HG03432 (cell line): ENCODE measurements at regions not wholly inside any gene's neighbourhood (a gene's known extent, or its start where the extent isn't known, plus 50 kb on each side); places are given as distances from the start of the nearest gene placed in this dataset.

Experiments used
- ATAC-seq: cut with Tn5 transposase; IDR thresholded peaks from one replicate; pipeline ENCODE4 v1.9.1; 2021; ENCODE audit warnings: mild to moderate bottlenecking, moderate library complexity; ENCODE audit not compliant: unreplicated experiment

DNA sequence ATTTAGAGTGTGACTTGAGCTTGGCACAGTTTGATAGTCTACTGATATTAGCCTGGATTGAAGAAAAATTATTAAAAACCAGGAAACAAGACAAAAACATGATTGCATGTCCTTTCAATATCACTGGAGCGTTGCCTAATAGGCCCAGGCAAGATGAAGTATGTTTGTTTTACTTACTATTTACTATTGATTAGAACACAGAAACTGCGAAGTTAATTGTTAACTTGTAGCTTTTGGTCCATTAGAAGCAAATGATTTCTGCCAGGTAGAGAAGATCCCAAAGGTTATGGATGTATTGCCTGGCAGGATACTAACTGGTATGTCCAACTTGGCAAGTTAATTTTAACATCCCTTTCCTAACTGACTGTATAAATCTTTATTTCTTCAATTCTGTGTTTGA is 268.9 kb downstream of the ETNK1 start:
- no peak for ATAC-seq

DNA sequence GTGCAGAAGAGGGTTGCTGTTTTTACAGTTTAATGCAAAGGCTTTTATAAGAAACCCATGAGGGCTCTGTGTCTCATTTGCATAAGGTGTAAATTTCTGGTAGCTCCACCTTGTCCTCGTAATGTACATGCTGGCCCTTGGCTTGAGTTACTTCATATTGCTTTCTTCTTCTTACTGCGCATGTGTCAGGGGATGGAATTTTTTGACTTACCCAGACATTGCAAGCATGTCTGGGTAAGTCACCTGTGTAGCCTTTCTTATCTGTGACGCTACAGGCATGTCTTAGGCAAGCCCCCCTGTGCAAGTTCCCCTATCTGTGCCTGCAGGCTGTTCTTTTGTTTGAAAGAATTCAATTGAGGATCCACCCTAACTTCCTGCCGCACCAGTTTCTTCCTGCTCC is 274.2 kb downstream of the ETNK1 start:
- no peak for ATAC-seq

DNA sequence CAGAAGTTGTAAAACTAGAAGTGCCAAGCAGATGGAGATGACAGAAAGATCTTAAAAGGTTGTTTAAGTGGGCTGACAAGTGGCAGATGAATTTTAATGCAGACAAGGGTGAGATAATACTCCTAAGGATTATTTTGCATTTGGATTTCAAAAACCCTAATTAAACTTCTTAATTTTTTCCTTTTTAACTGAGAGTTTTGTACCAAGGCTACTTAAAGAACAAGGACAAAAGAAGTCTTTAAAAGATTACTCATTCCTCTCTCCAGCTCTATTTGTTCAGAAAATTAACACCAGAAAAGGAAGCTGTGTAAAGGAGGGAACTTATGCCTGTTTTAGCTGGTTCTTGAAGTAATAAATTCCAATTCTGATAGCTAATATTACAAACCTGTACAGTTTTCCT is 275.4 kb downstream of the ETNK1 start:
- no peak for ATAC-seq

DNA sequence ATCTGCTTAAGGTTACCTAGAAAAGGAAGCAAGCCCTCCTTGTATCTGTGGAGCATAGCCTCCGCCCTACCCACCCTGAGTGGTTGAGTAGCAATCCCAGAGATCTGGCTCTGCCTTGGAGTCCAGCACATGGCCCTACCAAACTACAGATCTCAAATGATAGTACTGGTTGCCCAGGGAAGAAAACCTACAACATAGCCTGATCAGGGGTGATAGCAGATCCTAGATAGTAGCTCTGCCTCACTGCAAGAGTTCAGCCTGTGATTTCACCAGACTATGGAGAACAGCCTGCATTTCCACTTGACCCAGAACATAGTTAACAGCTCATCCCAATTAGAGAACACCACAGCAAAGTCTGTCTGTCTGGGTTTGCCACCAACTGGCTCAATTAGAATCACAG is 279.5 kb downstream of the ETNK1 start:
- no peak for ATAC-seq

DNA sequence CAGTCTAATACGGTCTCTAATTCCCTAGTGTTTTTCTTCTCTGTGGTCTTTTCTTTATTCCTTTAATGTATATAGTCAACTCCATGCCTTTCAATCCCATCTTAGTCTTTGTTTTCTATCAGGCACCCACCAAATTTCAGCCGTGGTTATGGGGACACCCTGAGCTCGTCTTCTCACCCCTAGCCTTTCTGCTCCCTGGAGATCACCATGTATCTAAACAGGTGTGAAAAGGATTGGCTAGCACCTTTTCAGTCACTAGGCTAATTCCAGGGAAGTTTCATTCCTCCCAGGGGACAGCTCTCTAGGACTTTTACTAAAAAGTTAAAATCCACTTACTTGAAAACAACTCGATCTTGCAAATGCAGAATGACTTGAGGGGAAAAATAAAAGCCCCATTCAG is 291.3 kb downstream of the ETNK1 start:
- ATAC-seq = no peak

DNA sequence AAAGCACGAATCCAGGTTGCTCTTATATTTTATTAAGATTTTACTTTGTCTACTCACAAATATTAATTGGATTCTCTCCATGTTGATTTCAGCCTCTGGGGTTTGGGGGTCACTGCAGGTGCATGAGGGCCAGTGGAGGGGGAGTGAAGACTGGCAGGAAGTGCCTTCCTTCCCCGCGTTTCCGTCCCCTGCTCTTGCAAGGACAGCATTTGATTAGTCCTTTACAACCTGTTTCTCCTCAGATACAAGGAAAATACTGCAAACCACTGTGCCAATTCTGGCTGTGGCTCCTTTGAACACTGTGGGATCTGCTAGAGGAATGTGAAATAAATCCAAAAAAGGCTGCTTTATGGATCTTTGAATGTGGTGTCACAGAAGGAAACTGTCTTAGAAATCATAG is 291.8 kb downstream of the ETNK1 start:
- ATAC-seq = no peak

DNA sequence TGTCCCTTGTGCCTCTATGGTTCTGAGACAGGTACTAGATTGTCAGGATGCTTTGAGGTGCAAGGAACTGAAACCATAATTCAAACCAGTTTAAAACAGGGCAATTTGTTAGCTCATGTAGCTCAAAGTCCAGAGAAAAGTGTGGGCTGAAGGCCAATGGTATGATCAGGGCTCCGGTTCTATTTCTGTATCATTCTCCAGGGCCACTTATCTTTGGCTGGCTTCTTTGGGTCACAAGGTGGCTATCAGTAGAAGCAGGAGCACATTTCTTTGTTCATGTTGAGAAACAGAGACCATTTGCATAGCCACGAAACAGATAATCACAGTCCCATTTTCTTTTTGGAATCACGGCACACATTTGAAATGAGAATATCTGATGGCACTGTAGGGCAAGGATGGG is 294.9 kb downstream of the ETNK1 start:
- ATAC-seq = no peak

DNA sequence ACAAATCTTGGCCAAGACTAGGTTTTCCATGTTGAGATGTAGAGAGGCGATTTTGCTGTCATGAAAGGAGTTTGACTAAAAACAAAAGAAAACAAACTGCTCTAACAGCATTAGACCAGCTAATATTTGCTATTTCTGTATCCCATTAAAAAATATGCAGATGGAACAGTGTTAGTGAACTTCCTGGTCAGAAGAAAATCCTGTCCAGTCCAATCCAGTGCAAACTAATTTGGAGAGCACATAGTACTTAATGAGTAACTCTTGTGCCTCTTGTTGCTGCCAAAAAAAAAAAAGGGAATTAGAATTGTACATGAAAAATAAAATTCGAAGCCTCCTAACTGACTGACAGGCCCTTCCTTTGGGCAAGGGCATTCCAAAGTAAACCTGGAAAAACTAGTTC is 298.8 kb downstream of the ETNK1 start:
- ATAC-seq = no peak

DNA sequence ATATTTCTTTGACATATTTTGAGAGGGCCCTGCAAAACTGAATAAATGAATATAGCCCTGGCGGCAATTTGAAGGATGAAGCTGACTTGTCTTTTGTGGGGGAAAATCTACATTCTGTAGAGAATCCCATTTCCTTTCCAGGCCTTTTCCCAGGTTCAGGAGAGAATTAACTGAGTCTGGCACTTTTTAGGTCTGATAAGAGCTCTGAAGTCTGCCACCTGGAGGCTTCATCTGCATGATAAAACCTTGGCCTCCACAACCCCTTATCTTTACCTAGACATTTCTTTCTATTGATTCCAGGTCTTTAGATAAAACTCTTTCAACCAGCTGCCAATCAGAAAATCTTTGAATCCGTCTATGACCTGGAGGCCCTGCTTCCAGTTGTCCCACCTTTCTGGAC is 299.4 kb downstream of the ETNK1 start:
- ATAC-seq = no peak

DNA sequence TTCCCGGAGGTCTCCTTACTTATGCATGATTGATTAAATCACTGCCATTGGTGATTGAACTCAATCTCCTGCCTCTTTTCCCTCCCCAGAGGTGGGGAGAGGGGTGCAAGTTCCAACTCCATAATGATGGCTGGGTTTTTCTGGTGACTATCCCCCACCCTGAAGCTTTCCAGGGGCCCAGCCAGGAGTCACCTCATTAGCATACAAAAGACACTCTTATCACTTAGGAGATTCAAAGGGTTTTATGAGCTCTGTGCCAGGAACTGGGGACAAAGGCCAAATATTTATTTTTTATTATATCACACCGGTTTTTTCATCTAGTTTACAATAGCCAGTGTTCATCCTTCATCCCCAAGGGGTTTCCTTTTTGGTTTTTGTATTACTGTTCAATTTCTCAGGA is 300.7 kb downstream of the ETNK1 start:
- no peak for ATAC-seq

DNA sequence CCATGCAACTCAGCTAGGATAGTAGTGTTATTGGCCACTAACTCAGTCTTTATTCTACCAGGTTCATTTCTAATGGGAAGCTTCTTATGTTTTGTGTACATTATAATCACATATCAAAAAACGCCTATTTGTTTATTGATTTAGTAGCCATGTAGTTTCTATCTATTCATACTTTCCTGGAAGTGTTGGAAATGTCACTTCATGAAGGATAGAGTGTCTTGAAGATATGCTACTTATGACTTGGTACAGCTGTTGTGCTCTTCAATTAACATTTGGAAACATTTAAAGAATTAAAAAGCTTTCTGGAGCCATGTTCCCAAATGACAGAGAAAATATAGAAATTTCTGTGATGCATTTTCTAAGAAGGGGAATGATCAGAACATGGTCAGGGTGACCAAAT is 307.5 kb downstream of the ETNK1 start:
- no peak for ATAC-seq

DNA sequence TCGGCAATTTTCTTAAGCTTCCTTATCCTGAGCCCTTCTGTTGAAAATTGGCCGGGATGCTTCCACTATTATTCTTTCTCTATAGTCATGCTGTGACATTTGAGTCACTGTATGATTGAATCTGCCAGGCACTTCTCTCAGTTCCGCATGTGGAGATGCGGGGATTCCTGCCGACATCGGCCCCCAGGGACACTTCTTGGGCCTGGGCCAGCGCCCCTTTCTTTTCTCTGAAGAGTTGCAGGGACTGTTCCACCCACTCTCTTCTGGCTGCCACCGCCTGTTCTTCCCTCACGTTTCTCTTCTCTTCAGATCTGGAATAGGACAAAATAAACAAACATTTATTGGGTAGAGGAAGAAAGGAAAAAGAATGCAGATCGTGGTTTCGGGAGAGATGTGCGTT is 310.1 kb downstream of the ETNK1 start:
- ATAC-seq = no peak

DNA sequence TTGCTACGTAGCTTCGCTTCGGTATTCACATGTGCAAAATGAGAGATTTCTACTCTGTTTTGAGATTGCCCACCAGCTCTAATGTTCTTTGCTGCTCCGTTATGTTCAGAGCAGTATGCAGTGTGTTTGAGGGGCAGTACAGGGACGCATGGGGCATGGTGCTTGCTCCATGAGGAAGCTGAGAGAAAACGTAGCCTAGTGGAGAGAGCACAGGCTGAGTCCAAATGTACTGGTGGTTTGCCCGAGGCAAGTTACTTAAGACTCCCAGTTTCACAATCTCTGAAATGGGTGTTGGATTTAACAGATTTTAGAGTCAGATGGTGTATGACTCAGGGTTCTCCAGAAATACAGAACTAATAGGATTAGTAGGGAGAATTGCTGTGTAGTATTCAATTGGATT is 310.5 kb downstream of the ETNK1 start:
- ATAC-seq = no peak

DNA sequence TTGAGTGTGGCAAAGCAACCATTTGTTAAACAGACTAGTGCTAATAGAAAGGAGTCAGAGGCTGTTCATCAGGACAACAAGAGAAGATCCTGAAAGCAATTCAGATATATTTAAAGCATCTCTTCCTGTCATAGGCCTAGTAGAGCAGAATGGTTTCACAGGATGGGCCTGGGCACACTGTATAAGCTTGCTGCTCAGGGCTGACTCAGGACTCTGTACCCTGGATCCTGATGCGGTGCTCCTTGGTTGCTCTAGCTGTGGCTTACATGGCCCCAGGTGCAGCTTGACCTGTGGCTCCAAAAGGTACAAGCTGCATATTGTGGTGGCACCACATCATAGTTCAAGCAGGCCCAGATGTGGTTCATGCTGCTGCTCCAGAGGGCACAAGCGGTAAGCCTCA is 313.4 kb downstream of the ETNK1 start:
- no peak for ATAC-seq

DNA sequence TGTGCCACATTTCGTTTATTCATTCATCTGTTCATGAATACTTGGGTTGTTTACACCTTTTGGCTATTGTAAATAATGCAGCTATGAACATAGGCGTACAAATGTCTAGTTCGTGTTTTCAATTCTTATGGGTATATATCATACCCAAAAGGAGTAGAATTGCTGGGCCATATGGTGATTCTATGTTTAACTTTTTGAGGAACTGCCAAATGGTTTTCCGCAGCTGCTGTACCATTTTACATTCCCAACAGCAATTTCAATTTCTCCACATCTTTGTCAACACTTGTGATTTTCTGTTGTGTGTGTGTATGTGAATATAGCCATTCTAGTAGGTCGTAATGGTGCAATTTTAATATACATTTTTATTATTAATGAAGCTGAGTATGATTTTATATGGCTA is 326.2 kb downstream of the ETNK1 start:
- ATAC-seq = no peak

DNA sequence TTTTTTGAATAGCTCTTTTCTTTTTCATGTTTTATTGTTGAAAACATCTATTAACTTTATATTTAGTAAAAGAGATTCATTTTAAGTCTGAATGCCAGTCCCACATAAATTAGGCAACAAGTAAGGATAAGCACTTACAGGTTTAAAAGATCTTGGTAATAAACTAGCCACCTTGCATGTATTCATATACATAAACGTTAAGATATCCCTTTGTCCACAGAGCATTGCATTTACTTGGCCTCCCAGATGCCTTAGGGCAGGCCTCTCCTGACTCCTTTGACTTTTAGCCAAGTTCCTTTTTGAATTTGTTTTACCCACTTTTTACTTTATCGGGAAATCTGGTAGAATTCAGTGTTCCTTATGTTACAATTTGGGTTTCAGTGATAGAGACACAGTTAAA is 331.7 kb downstream of the ETNK1 start:
- no peak for ATAC-seq

DNA sequence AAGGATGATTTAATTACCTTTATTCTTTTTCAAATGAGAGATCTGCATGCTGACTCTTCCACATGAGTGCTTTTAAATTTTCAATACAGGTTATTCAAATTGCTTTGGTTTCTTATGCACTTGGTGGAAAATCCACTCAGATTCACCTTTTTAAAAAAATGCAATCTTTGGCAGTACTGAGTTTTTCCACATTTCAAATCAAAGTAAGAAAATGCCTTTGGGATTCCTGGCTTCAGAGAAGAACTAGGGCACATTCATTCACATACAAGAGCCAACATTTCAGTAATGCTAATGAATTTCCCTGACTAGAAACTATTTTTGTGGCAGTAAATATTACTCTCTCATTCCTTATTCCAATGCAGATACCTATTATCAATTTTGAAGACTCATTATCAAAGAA is 342.2 kb downstream of the ETNK1 start:
- ATAC-seq = no peak

DNA sequence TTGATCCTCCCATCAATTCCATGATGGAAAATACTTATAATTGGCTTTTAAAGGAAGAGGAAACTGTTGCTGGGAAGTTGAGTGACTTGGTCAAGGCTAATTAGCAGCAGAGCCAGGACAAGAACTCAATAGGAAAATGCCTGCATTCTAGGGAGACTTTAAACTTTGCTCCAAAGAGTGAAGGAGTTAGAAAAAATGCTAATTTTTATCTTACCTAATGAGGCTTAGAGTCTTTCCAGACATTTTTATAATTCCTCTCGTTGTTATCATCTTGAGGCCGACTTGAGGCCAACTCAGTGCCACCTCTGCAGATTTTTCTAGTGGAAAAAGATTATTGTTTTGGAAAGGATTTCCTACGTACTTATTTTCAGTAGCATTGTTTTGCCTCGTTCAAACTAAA is 344.6 kb downstream of the ETNK1 start:
- no peak for ATAC-seq

DNA sequence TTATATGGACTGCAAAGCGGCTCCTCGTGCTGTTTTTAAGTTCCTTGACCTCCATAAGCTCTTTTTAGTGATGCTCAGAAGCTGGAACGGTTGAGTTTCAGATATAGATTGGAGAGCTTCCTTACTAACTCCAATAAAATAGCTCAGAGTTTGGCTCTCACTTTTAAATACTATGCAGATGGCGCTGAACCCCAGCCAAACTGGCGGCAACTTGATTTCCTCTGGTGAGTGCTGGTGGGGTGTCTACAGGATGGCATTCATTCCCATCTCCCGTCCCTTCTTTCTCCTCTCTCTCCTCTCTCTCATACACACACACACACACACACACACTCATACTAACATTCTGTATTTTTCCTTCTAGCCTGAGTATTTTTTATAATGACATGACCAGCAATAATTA is 346.3 kb downstream of the ETNK1 start:
- no peak for ATAC-seq

DNA sequence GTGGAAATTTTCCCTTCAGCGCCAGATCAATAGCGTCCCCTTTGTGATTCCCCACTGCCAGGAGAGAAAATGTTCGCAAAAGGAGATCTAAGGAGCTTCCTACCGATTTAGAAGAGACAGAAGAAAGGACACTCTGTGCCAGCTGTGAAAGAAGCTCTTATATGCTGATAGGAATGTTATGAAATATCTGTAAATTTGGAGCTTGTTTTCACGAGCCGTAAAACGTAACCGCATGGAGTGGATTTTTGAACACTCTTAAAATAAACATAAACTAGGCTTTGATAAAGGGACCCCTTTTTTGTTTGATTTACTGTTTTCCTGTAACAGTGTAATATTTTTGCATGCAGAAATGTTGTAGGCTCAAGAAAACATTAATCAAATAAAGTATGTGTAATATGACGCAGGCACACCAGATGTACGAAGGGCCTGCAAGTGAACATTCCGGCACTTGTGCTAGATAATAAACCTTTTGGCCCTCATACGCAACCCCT is 346.8 kb downstream of the ETNK1 start:
- ATAC-seq = no peak

DNA sequence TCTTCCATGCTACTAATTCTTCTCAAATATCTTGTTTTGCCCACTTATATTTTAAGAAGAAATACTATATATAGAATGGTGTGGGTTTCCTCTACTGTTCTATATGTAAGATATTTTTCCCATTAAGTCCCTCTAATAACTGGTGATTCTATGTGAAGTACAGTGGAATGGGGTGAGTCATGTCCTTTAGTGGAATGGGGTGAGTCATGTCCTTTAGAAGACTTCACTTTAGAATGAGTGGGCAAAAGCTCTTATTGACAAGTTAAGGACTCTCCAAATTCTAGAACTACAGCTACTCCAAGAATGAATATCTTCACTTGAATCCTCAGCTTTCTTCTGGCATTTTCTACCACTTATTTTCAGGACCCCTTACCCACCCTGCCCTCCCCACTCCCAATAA is 349.9 kb downstream of the ETNK1 start:
- no peak for ATAC-seq

DNA sequence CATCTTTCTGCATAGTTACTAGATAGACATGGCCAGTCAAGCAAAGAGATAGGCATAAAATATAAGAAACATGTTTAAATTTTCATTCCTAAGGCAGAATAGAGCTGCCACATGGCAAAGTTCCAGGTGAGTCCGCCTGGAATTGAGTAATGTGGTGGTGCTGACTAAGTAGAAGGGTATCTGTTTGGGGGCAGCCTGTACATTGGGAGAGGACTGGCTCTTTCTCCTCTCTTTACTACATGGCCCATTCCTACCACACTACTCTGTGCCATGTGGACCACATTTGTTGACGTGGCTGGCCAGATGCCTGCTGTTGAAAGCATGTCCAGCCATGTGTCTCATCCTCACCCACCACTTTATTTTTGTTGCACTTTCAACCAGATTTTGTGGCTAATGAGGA is 354.0 kb downstream of the ETNK1 start:
- ATAC-seq = no peak

DNA sequence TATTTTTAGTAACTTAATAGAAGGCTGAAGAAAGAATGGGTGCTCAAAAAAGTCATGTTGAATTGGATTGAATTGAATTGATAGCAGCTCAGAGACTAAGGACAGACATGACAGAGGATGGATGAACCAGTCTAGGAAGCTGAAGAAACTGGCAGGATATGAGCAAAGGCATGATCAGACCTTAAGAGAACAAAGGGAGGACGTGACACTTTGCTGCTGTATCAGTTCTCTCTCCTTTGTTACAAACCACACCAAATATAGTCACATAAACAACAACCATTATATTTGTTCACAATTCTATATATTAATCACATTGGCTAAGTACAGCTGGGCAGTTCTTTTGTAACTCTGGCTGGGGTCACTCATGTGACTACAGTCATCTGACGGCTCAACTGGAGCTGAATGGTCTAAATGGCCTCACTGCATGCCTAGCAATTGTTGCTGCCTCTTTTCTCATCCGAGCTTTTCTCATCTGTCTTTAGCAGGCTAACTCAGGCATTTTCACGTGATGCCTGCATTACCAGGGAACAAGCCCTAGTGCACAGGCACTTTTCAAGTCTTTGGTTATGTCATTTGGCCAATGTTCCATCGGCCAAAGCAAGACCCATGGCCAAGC is 355.0 kb downstream of the ETNK1 start:
- no peak for ATAC-seq

DNA sequence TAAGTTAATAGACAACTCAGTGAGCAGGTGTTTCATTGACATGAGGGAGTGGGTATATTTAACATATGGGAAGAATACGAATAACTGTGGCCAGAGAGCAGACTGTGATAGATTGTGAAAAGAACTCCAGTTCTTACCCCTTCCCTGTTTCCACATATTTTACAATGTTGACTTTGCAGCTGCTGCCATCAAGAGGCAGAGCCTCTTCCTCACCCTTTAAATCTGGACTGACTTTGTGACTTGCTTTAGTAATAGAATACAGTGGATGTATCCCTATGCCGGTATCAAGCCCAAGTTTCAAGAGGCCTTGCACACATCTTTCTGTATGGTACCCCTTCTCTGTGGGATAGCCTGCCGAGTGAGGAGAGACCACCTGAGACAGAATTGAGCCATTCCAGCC is 356.7 kb downstream of the ETNK1 start:
- no peak for ATAC-seq
